B cell (primary cell): ENCODE measurements at regions not wholly inside any gene's neighbourhood (a gene's known extent, or its start where the extent isn't known, plus 50 kb on each side); places are given as distances from the start of the nearest gene placed in this dataset.

Experiments used
- ATAC-seq: fragments of 200-7000 bp; cut with Tn5 transposase; one replicate; pipeline ENCODE4 v1.10.0; 2021; ENCODE audit warnings: low read depth, mild to moderate bottlenecking, moderate number of reproducible peaks, moderate library complexity
- CTCF ChIA-PET: fragments of 350-600 bp; sonication (Branson Sonifier 250); formaldehyde crosslinking; loops from one replicate; lab custom pipeline; 2021; ENCODE audit warnings: antibody characterized with exemption, inconsistent platforms; lab: Charles Lee
- POLR2A ChIA-PET: fragments of 350-600 bp; sonication (Branson Sonifier 250); formaldehyde crosslinking; loops from one replicate; lab custom pipeline; 2021; ENCODE audit warnings: antibody characterized with exemption; lab: Charles Lee
- DNase-seq: peaks from one replicate; pipeline ENCODE4 v3.0.0; 2013
- H2AFZ ChIP-seq: 2 replicates; pipeline ENCODE4 v1.6.1; 2012; ENCODE audit warnings: mild to moderate bottlenecking, low read depth, low read length; ENCODE audit not compliant: insufficient read depth, poor library complexity, severe bottlenecking
- H3K27ac ChIP-seq, 2 donors: 1 replicate in 1 of 2; 2 replicates in 1 of 2; pipeline ENCODE4 v1.5.1; 2012 to 2013; ENCODE audit warnings: low read length in 2 of 2, mild to moderate bottlenecking in 2 of 2, moderate library complexity in 1 of 2
- H3K27me3 ChIP-seq, 4 experiments: fragments of 200-600 bp in 1 of 4; sonication (generic) in 1 of 4; replicated peaks in 1 of 4; 1 replicate in 2 of 4; 2 replicates in 2 of 4; pipeline versions ENCODE4 v1.6.1 to v1.7.0; 2013 to 2016; ENCODE audit warnings: low read length in 3 of 4, mild to moderate bottlenecking in 2 of 4, mixed read lengths in 1 of 4, moderate library complexity in 1 of 4; ENCODE audit not compliant: insufficient read depth in 4 of 4, control insufficient read depth in 3 of 4; ENCODE audit errors: control extremely low read depth in 1 of 4
- H3K36me3 ChIP-seq, 2 experiments: replicated peaks in 1 of 2; 1 replicate in 1 of 2; 2 replicates in 1 of 2; pipeline versions ENCODE4 v1.6.1 to v1.7.1; 2013; ENCODE audit warnings: low read length in 1 of 2; ENCODE audit not compliant: insufficient read depth in 2 of 2, control insufficient read depth in 1 of 2; ENCODE audit errors: control extremely low read depth in 1 of 2, extremely low read depth in 1 of 2
- H3K4me1 ChIP-seq, 2 donors: fragments of 200-600 bp in 1 of 2; sonication (generic) in 1 of 2; 1 replicate in 1 of 2; 2 replicates in 1 of 2; pipeline versions ENCODE4 v1.5.1 to v1.6.1; 2013 to 2017; ENCODE audit warnings: low read length in 2 of 2; ENCODE audit not compliant: control insufficient read depth in 2 of 2, insufficient read depth in 2 of 2
- H3K4me2 ChIP-seq: replicated peaks from 2 replicates; pipeline ENCODE3; 2012; ENCODE audit warnings: mild to moderate bottlenecking, low read depth, low read length; ENCODE audit not compliant: poor library complexity, severe bottlenecking
- H3K4me3 ChIP-seq, 5 experiments: fragments of 200-600 bp in 1 of 5; sonication (generic) in 1 of 5; 1 replicate in 3 of 5; 2 replicates in 2 of 5; pipeline versions ENCODE4 v1.5.1 to v1.7.0; 2011 to 2016; ENCODE audit warnings: low read length in 4 of 5, mild to moderate bottlenecking in 4 of 5, low read depth in 2 of 5, control low read depth in 1 of 5, moderate library complexity in 1 of 5; ENCODE audit not compliant: insufficient read depth in 1 of 5; ENCODE audit errors: control extremely low read depth in 1 of 5, extremely low read depth in 1 of 5
- H3K79me2 ChIP-seq: fragments of 200-600 bp; sonication (generic); one replicate; pipeline ENCODE4 v1.6.0; 2016; ENCODE audit warnings: low read length; ENCODE audit not compliant: control insufficient read depth, insufficient read depth
- H3K9ac ChIP-seq: fragments of 200-600 bp; sonication (generic); 2 replicates; pipeline ENCODE4 v1.6.1; 2017; ENCODE audit warnings: mild to moderate bottlenecking, low read length, moderate library complexity
- H3K9me3 ChIP-seq, 3 donors: one replicate each; pipeline versions ENCODE4 v1.6.1 to v1.7.1; 2013; ENCODE audit warnings: low read length in 2 of 3; ENCODE audit not compliant: control insufficient read depth in 2 of 3, insufficient read depth in 1 of 3; ENCODE audit errors: control extremely low read depth in 1 of 3
- H4K20me1 ChIP-seq: 2 replicates; pipeline ENCODE4 v1.6.0; 2012; ENCODE audit warnings: mild to moderate bottlenecking, low read length; ENCODE audit not compliant: insufficient read depth, control insufficient read depth, poor library complexity, severe bottlenecking
- H3K27ac Mint-ChIP-seq: one replicate; pipeline ENCODE4 v1.8.0; 2021; ENCODE audit warnings: mixed read lengths
- H3K27me3 Mint-ChIP-seq: one replicate; pipeline ENCODE4 v1.8.0; 2021; ENCODE audit warnings: mixed read lengths
- H3K4me1 Mint-ChIP-seq: one replicate; pipeline ENCODE4 v1.8.0; 2021; ENCODE audit warnings: mixed read lengths
- H3K4me3 Mint-ChIP-seq: one replicate; pipeline ENCODE4 v1.8.0; 2021; ENCODE audit warnings: mixed read lengths
- H3K9me3 Mint-ChIP-seq: one replicate; pipeline ENCODE4 v1.8.0; 2022; ENCODE audit warnings: mixed read lengths; ENCODE audit not compliant: insufficient read depth
- EZH2 ChIP-seq: IDR thresholded peaks from 2 replicates; pipeline ENCODE4 v1.6.1; 2012; ENCODE audit warnings: borderline replicate concordance, low read depth, mild to moderate bottlenecking, moderate library complexity, low read length; ENCODE audit not compliant: insufficient read depth, poor library complexity, severe bottlenecking
- WGBS: methylation state at CpG from one replicate; pipeline ENCODE4 v1.1.5; 2013; ENCODE audit warnings: missing lambda C conversion rate; ENCODE audit not compliant: insufficient coverage; 5-methylcytosine and 5-hydroxymethylcytosine counted together
- intact Hi-C: fragments of 100-400 bp; cut with micrococcal nuclease; formaldehyde crosslinking; loops from one replicate; pipeline ENCODE4 v1.10.0; 2022
- TF ChIP-seq, protein P1 (sequence below): fragments of 200-600 bp; IDR thresholded peaks from one replicate; pipeline ENCODE4 v1.8.0; 2022; ENCODE audit warnings: antibody characterized with exemption, mild to moderate bottlenecking

DNA sequence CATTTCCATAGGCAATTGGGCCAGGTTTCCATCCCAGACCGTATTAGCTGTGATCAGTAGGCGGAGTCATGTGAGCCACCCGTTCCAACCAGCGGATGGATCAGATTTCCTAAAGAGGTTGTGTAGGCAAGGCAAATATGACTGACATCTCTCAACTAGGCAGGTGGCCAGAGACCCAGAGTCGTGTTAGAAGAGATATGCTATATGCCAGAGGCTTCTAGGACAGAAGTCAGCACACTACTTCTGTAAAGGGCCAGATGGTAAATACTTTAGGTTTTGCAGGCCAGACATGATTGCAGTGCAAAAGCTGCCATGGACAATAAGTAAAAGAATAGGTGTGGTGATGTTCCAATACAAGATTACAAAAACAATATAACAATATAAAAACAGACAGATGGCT, 788.4 kb downstream of the RPA4 start:
- no peaks in the 10 kb centered on the region for H3K9me3 ChIP-seq
- H3K4me1 Mint-ChIP-seq: no peaks in the 10 kb centered on the region
- no peak overlapping the region for H3K4me2 ChIP-seq
- no peak overlapping the region for H3K9ac ChIP-seq
- H3K4me3 ChIP-seq: no peak overlapping the region
- H3K27me3 ChIP-seq: no peaks in the 10 kb centered on the region
- H3K27ac Mint-ChIP-seq: no peak overlapping the region
- H3K4me3 Mint-ChIP-seq: no peak overlapping the region
- H3K79me2 ChIP-seq: no peaks in the 10 kb centered on the region
- H3K27me3 Mint-ChIP-seq: no peaks in the 10 kb centered on the region
- H2AFZ ChIP-seq: no peak overlapping the region
- TF ChIP-seq, protein P1, sequence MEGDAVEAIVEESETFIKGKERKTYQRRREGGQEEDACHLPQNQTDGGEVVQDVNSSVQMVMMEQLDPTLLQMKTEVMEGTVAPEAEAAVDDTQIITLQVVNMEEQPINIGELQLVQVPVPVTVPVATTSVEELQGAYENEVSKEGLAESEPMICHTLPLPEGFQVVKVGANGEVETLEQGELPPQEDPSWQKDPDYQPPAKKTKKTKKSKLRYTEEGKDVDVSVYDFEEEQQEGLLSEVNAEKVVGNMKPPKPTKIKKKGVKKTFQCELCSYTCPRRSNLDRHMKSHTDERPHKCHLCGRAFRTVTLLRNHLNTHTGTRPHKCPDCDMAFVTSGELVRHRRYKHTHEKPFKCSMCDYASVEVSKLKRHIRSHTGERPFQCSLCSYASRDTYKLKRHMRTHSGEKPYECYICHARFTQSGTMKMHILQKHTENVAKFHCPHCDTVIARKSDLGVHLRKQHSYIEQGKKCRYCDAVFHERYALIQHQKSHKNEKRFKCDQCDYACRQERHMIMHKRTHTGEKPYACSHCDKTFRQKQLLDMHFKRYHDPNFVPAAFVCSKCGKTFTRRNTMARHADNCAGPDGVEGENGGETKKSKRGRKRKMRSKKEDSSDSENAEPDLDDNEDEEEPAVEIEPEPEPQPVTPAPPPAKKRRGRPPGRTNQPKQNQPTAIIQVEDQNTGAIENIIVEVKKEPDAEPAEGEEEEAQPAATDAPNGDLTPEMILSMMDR: no peak
- no peak for TF ChIP-seq EZH2
- ChIA-PET POLR2A (no interaction called here), CTCF (no interaction called here)
- H3K36me3 ChIP-seq: no peaks in the 10 kb centered on the region
- intact Hi-C loops: no loop called here
- ATAC-seq: no peak
- H3K27ac ChIP-seq: no peak overlapping the region
- H3K9me3 Mint-ChIP-seq: no peaks in the 10 kb centered on the region
- H4K20me1 ChIP-seq: no peaks in the 10 kb centered on the region
- 80% methylated on average over 1 of the region's 5 CpGs for whole genome bisulfite sequencing
- H3K4me1 ChIP-seq: no peaks in the 10 kb centered on the region
- no peak for DNase-seq

GRCh38 chrX:97672608-97673007, 788.9 kb downstream of the RPA4 start:
- Histone ChIP-seq H3K27me3 (no peaks in the 10 kb centered on the region), H4K20me1 (no peaks in the 10 kb centered on the region), H2AFZ (no peak overlapping the region), H3K27ac (no peak overlapping the region), H3K4me1 (no peaks in the 10 kb centered on the region), H3K36me3 (no peaks in the 10 kb centered on the region), H3K4me3 (no peak overlapping the region), H3K9me3 (no peaks in the 10 kb centered on the region), H3K9ac (no peak overlapping the region), H3K4me2 (no peak overlapping the region), H3K79me2 (no peaks in the 10 kb centered on the region)
- Mint-ChIP-seq H3K4me3 (no peak overlapping the region), H3K4me1 (no peaks in the 10 kb centered on the region), H3K27me3 (no peaks in the 10 kb centered on the region), H3K27ac (no peak overlapping the region), H3K9me3 (no peaks in the 10 kb centered on the region)
- intact Hi-C loops: no loop called here
- no peak for ATAC-seq
- POLR2A ChIA-PET: no interaction called here
- DNase-seq: no peak
- WGBS: no CpG with 5 or more reads among the region's 2 CpGs
- TF ChIP-seq, protein P1: no peak
- no peak for TF ChIP-seq EZH2
- CTCF ChIA-PET: no interaction called here
